Right lobe of liver (tissue), 6 donors: ENCODE measurements at regions not wholly inside any gene's neighbourhood (a gene's known extent, or its start where the extent isn't known, plus 50 kb on each side); places are given as distances from the start of the nearest gene placed in this dataset.
A peak's percentile ranks its signal among the peaks of the same experiment; 100 is the strongest.

Experiments
- ATAC-seq, 4 donors: fragments of 200-7000 bp; cut with Tn5 transposase; one replicate each; pipeline ENCODE4 v1.9.1; 2020; ENCODE audit warnings: mild to moderate bottlenecking in 4 of 4, moderate library complexity in 4 of 4
- DNase-seq, 3 donors: peaks; one replicate each; pipeline ENCODE4 v3.0.0-alpha.2; 2020
- H3K27ac ChIP-seq, 3 donors: fragments of 200-600 bp; one replicate each; pipeline ENCODE4 v1.8.0; 2022
- H3K27me3 ChIP-seq, 2 donors: fragments of 200-600 bp; one replicate each; pipeline ENCODE4 v1.8.0; 2022
- H3K36me3 ChIP-seq, 4 donors: fragments of 200-600 bp; sonication (generic) in 1 of 4; one replicate each; pipeline versions ENCODE4 v1.5.1 to v1.8.0; 2017 to 2022; ENCODE audit warnings: control low read depth in 1 of 4
- H3K4me1 ChIP-seq, 4 donors: fragments of 200-600 bp; sonication (generic) in 1 of 4; one replicate each; pipeline versions ENCODE4 v1.5.1 to v1.8.0; 2017 to 2022; ENCODE audit warnings: control low read depth in 1 of 4
- H3K4me3 ChIP-seq, 3 donors: fragments of 200-600 bp; one replicate each; pipeline ENCODE4 v1.8.0; 2022
- H3K9me3 ChIP-seq, 4 donors: fragments of 200-600 bp; sonication (generic) in 1 of 4; one replicate each; pipeline versions ENCODE4 v1.5.1 to v1.8.0; 2017 to 2022; ENCODE audit warnings: control low read depth in 1 of 4
- POLR2A ChIP-seq: fragments of 450-650 bp; IDR thresholded peaks from one replicate; pipeline ENCODE4 v1.6.1; 2017; ENCODE audit warnings: antibody characterized with exemption, mild to moderate bottlenecking
- WGBS: methylation state at CpG from one replicate; pipeline ENCODE4 v1.1.6; 2018; ENCODE audit warnings: low coverage, low lambda C conversion rate; ENCODE audit not compliant: insufficient coverage; ENCODE audit errors: missing lambda C conversion rate; 5-methylcytosine and 5-hydroxymethylcytosine counted together
- intact Hi-C, 2 donors: fragments of 100-400 bp; cut with DNase I; formaldehyde crosslinking; loops; one replicate each; pipeline versions ENCODE4 v1.11.2 to v1.14.1; 2022
- TF ChIP-seq, protein P1 (sequence below), 4 donors: fragments of 200-600 bp in 3 of 4; fragments of 450-650 bp in 1 of 4; IDR thresholded peaks; one replicate each; pipeline versions ENCODE4 v1.5.1 to v1.8.0; 2016 to 2022; ENCODE audit warnings: antibody characterized with exemption in 4 of 4, mild to moderate bottlenecking in 2 of 4
- donor health status: DM: no; HTN: yes; CAD: no.
- donor health status: DM: no; HTN: no; CAD: no.
- donor health status: DM: no; HTN: no; CAD: no.
- donor health status: DM: no; HTN: yes; CAD: no.
- donor health status: DM: no; HTN: yes; CAD: no.

DNA sequence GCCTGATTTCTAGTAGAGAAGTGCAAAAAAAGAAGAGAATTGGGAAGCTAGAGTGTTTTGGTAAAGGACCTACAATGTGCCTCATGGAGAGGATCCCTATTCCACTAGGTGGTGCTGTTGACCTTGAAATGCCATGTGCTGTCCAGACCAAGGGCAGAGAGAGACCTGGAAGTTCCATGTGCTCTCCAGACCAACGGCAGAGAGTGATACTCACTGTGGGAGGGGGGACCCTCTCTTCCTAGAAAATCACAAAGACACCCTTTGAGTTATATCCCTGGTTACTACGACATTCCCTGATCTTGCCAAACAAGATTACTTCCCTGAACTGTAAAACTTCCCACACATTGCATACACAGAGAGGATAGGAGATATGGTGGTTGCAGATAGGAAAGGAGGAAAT, 212.7 kb upstream of the ZNF804B start:
- Histone ChIP-seq H3K27me3 (no peaks in the 10 kb centered on the region), H3K9me3 (no peaks in the 10 kb centered on the region), H3K27ac (no peak overlapping the region), H3K4me1 (no peaks in the 10 kb centered on the region), H3K4me3 (no peak overlapping the region), H3K36me3 (no peaks in the 10 kb centered on the region)
- TF ChIP-seq, protein P1, sequence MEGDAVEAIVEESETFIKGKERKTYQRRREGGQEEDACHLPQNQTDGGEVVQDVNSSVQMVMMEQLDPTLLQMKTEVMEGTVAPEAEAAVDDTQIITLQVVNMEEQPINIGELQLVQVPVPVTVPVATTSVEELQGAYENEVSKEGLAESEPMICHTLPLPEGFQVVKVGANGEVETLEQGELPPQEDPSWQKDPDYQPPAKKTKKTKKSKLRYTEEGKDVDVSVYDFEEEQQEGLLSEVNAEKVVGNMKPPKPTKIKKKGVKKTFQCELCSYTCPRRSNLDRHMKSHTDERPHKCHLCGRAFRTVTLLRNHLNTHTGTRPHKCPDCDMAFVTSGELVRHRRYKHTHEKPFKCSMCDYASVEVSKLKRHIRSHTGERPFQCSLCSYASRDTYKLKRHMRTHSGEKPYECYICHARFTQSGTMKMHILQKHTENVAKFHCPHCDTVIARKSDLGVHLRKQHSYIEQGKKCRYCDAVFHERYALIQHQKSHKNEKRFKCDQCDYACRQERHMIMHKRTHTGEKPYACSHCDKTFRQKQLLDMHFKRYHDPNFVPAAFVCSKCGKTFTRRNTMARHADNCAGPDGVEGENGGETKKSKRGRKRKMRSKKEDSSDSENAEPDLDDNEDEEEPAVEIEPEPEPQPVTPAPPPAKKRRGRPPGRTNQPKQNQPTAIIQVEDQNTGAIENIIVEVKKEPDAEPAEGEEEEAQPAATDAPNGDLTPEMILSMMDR (IDR thresholded peaks at IDR 0.05), result peak; percentile 18 to 40 (median 39)
- no peak for TF ChIP-seq POLR2A
- no peak for ATAC-seq
- intact Hi-C loops, result no loop called here
- 63% methylated on average over 1 of the region's 2 CpGs for WGBS
- no peak for DNase-seq

DNA sequence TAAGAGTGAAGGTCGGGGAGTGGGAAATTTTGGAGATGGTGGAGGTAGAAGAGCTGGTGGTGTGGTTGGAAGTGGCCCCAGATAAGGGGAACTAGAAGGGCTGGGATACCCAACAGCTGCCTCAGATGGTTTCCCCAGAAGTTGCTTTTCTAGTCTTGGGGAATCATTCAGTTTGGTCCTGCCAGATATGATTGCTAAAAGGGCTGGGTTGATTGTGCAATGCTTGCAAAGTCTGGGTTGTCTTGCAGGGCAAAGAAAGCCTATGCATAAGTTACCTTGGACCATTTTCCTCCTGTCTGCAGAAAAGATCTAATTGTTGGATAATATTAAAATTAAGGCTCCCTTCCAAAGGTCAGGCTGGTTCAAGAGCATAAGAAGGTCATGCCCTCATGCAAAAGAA, 213.8 kb upstream of the ZNF804B start:
- no peaks in the 10 kb centered on the region for H3K9me3 ChIP-seq
- no peak overlapping the region for H3K4me3 ChIP-seq
- WGBS, result 67% methylated on average over 1 of the region's 1 CpG
- H3K36me3 ChIP-seq, result no peaks in the 10 kb centered on the region
- ATAC-seq (no peak), DNase-seq (no peak)
- no peaks in the 10 kb centered on the region for H3K4me1 ChIP-seq
- intact Hi-C loops, result no loop called here
- no peak for TF ChIP-seq POLR2A
- TF ChIP-seq, protein P1 (IDR thresholded peaks at IDR 0.05), result no peak
- H3K27ac ChIP-seq, result no peak overlapping the region
- no peaks in the 10 kb centered on the region for H3K27me3 ChIP-seq

DNA sequence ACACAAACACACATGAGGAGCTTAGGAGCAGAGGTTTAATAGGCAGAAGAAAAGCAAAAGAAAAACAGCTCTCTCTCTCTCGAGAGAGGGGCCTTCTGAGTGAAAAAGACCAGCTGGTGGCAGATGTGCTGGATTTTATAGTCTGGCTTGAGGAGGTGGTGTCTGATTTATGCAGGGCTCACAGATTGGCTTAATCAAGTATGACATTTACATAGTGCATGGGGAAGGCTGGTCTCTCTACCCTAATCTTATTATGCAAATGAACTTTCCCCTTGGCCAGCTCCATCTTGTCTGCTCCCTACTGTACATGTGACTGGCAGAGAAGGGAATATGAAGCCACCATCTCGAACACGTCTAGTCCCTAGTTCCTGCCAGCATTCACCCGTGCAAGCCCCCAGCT, 219.5 kb upstream of the ZNF804B start:
- Histone ChIP-seq H3K9me3 (no peaks in the 10 kb centered on the region), H3K36me3 (no peaks in the 10 kb centered on the region), H3K4me3 (no peak overlapping the region), H3K27me3 (no peaks in the 10 kb centered on the region), H3K4me1 (no peaks in the 10 kb centered on the region), H3K27ac (no peak overlapping the region)
- TF ChIP-seq, protein P1 (IDR thresholded peaks at IDR 0.05), result no peak
- no peak for TF ChIP-seq POLR2A
- no peak for DNase-seq
- 44% methylated on average over 4 of the region's 4 CpGs for WGBS
- no peak for ATAC-seq
- intact Hi-C loops, result no loop called here

DNA sequence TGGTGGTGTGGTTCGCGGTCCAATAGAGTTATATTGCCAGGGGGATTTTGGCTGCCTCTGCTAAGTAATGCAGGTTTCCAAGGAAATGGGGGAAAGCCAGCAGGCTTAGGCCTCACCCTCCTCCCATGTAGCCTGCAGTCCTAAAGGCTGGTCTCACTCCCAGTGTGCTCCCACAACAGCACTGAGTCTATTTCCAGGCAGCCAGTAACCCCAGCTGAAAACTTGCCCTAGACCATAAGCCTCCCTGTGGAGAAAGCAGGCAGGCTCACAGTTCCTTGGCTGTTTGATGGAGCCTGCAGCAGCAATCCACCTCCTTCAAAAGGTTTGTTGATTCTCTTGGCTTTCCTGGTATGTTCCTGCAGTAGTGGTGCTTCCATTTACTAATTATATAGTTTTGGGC, 220.0 kb upstream of the ZNF804B start:
- no peak overlapping the region for H3K27ac ChIP-seq
- no peaks in the 10 kb centered on the region for H3K4me1 ChIP-seq
- H3K4me3 ChIP-seq, result no peak overlapping the region
- H3K36me3 ChIP-seq, result no peaks in the 10 kb centered on the region
- 92% methylated on average over 2 of the region's 2 CpGs for WGBS
- no peaks in the 10 kb centered on the region for H3K9me3 ChIP-seq
- no peak for TF ChIP-seq POLR2A
- TF ChIP-seq, protein P1 (IDR thresholded peaks at IDR 0.05), result no peak
- DNase-seq (no peak), ATAC-seq (no peak)
- no peaks in the 10 kb centered on the region for H3K27me3 ChIP-seq
- intact Hi-C loops, result no loop called here

DNA sequence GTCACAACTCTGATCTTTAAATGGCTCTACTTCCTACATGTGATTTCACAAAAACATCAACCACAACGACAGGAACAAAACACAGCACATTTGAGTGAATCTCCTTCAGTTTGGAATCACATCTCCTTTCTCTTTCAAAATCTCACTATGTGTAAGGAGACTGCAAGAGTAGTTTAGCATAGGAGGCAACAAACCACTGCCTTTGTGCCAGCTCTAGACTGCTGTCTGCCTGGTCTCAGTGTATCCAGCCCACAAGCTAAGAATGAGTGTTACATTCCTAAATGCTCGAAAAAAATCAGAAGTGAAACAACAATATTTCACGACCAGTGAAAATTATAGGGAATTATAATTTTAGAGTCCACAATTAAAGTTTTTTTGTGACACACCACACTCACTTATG, 217.0 kb upstream of the STEAP4 start:
- intact Hi-C loops, result no loop called here
- no peak overlapping the region for H3K4me3 ChIP-seq
- whole genome bisulfite sequencing, result 53% methylated on average over 3 of the region's 3 CpGs
- H3K27ac ChIP-seq, result no peak overlapping the region
- ATAC-seq (no peak), DNase-seq (no peak)
- H3K9me3 ChIP-seq, result no peaks in the 10 kb centered on the region
- no peaks in the 10 kb centered on the region for H3K27me3 ChIP-seq
- H3K36me3 ChIP-seq, result no peaks in the 10 kb centered on the region
- TF ChIP-seq POLR2A, result no peak
- TF ChIP-seq, protein P1 (IDR thresholded peaks at IDR 0.05), result no peak
- H3K4me1 ChIP-seq, result no peaks in the 10 kb centered on the region
